ENCODE measurements at regions not wholly inside any gene's neighbourhood (a gene's known extent, or its start where the extent isn't known, plus 50 kb on each side); places are given as distances from the start of the nearest gene placed in this dataset.

DNA sequence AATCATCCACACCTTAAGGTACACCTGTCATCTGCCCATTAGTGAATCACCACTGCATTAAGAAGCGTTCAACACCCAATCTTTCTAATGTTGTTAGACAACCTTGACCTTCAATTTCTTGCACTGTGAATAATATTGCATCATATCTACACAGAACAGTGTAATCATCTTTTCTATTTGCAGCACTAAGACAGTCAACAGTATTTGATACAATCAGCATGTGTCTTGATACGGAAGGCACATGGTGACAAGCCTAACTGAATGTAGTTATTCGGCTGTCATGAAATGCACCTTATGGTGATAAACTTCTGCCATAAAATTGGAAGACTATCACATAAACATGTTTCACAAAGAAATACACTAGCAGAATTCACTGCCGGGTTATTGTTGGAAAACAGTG lies 253.9 kb upstream of the THRB start:
- H3K9ac ChIP-seq (ENCODE audit: insufficient read depth in 1 of 2, low read depth in 2 of 2, low read length in 2 of 2): no peak overlapping the region
- no peaks in the 10 kb centered on the region for H3K27me3 ChIP-seq (ENCODE audit: control insufficient read depth in 2 of 2, insufficient read depth in 2 of 2, low read length in 2 of 2)
- in situ Hi-C loops (cut with MboI): no loop called here
- H3K79me2 ChIP-seq (ENCODE audit: control insufficient read depth, insufficient read depth, low read length): no peaks in the 10 kb centered on the region
- POLR2A ChIA-PET: no interaction called here
- ATAC-seq (no peak), DNase-seq (ENCODE audit: extremely low read depth in 1 of 4, low spot score in 3 of 4) (no peak), FAIRE-seq (no peak)
- CTCF ChIA-PET (ENCODE audit: low intra/inter-chr PET ratio): no interaction called here
- H4K20me1 ChIP-seq (replicated peaks; ENCODE audit: control insufficient read depth, insufficient read depth, low read length): no peaks in the 10 kb centered on the region
- 4% methylated on average over 4 of the region's 4 CpGs for WGBS (ENCODE audit: insufficient coverage, low coverage, missing lambda C conversion rate)
- H3K9me1 ChIP-seq (ENCODE audit: control insufficient read depth, insufficient read depth, low read length): no peaks in the 10 kb centered on the region
- H3K9me3 ChIP-seq (replicated peaks; ENCODE audit: control insufficient read depth, insufficient read depth, low read depth, low read length): no peaks in the 10 kb centered on the region
- BruUV-seq (replicated peaks): no TSS peak
- H2AFZ ChIP-seq (ENCODE audit: low read depth, low read length): no peak overlapping the region
- H3K4me2 ChIP-seq (ENCODE audit: insufficient read depth, low read length): no peak overlapping the region
- no peaks in the 10 kb centered on the region for H3K36me3 ChIP-seq (ENCODE audit: control insufficient read depth, insufficient read depth, low read length)
- no peak overlapping the region for H3K27ac ChIP-seq (ENCODE audit: extremely low read depth, low read depth, low read length)
- TF ChIP-seq, protein P1, sequence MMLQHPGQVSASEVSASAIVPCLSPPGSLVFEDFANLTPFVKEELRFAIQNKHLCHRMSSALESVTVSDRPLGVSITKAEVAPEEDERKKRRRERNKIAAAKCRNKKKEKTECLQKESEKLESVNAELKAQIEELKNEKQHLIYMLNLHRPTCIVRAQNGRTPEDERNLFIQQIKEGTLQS (IDR thresholded peaks at IDR 0.05): peak; percentile 58; the same call in 1 of the 2 replicates
- TF ChIP-seq, protein P1 (CRISPR knock-in tag; conservative IDR thresholded peaks at IDR 0.05): no peak
- no peak for TF ChIP-seq NCOA1 (IDR thresholded peaks at IDR 0.05; ENCODE audit: low read depth)
- no peak for TF ChIP-seq HIVEP1 (CRISPR knock-in tag; IDR thresholded peaks at IDR 0.05)
- no peak for TF ChIP-seq CEBPG (CRISPR knock-in tag; IDR thresholded peaks at IDR 0.05)
- TF ChIP-seq CEBPG (tag; conservative IDR thresholded peaks at IDR 0.05 in 1 of 2, IDR thresholded peaks at IDR 0.05 in 1 of 2): peak; percentile 73 to 86
- TF ChIP-seq, protein P2, sequence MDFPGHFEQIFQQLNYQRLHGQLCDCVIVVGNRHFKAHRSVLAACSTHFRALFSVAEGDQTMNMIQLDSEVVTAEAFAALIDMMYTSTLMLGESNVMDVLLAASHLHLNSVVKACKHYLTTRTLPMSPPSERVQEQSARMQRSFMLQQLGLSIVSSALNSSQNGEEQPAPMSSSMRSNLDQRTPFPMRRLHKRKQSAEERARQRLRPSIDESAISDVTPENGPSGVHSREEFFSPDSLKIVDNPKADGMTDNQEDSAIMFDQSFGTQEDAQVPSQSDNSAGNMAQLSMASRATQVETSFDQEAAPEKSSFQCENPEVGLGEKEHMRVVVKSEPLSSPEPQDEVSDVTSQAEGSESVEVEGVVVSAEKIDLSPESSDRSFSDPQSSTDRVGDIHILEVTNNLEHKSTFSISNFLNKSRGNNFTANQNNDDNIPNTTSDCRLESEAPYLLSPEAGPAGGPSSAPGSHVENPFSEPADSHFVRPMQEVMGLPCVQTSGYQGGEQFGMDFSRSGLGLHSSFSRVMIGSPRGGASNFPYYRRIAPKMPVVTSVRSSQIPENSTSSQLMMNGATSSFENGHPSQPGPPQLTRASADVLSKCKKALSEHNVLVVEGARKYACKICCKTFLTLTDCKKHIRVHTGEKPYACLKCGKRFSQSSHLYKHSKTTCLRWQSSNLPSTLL (IDR thresholded peaks at IDR 0.05): no peak
- no peak for TF ChIP-seq HEY1 (CRISPR knock-in tag; IDR thresholded peaks at IDR 0.05; ENCODE audit: borderline replicate concordance)
- TF ChIP-seq ZNF395 (CRISPR knock-in tag; IDR thresholded peaks at IDR 0.05): no peak
- peak; percentile 77 for TF ChIP-seq CEBPB (tag; IDR thresholded peaks at IDR 0.05)
- no peak for TF ChIP-seq BACH1 (tag; IDR thresholded peaks at IDR 0.05)
- no peaks in the 10 kb centered on the region for H3K4me1 ChIP-seq (replicated peaks in 1 of 2; ENCODE audit: control insufficient read depth in 2 of 2, insufficient read depth in 2 of 2, low read length in 2 of 2)
- no peak overlapping the region for H3K4me3 ChIP-seq
- intact Hi-C loops (cut with micrococcal nuclease): no loop called here

Data from K562 (cell line).